ENCODE measurements at regions not wholly inside any gene's neighbourhood (a gene's known extent, or its start where the extent isn't known, plus 50 kb on each side); places are given as distances from the start of the nearest gene placed in this dataset.

DNA sequence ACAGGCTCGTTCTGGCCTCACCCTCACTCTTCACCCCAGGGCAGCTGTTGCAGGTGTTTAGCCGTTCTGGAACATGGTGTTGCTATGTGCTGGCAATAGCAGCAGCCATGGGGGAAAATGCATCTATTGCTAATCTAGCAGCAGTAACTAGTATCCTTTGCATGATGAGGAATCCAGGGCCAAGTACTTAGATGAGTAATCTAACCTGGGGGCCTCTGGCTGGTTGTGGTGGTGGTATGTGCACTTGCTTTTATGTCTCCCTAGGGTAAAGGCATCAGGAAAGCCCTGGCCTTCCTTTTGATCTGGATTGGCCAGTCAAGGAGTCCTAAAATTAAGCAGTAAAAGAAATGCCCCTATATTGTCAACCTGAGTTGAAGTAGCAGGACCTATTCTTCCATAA lies 594.5 kb upstream of the MAP3K7 start:
- Histone ChIP-seq H4K20me1 (ENCODE audit: control insufficient read depth, extremely low read depth, insufficient read depth, low read length) (no peaks in the 10 kb centered on the region), H3K4me3 (replicated peaks in 1 of 4; ENCODE audit: control extremely low read depth in 1 of 4, insufficient read depth in 1 of 4, low read depth in 3 of 4, low read length in 4 of 4) (no peak overlapping the region), H3K4me2 (ENCODE audit: extremely low read depth, insufficient read depth, low read length) (no peak overlapping the region), H2AFZ (ENCODE audit: low read length) (no peak overlapping the region), H3K4me1 (ENCODE audit: control insufficient read depth, extremely low read depth, insufficient read depth, low read length) (no peaks in the 10 kb centered on the region), H3K79me2 (ENCODE audit: control insufficient read depth, insufficient read depth, low read length) (no peaks in the 10 kb centered on the region), H3K27ac (ENCODE audit: insufficient read depth, low read length) (no peak overlapping the region), H3K27me3 (ENCODE audit: control insufficient read depth, insufficient read depth, low read length) (no peaks in the 10 kb centered on the region), H3K36me3 (ENCODE audit: control insufficient read depth, insufficient read depth, low read length) (no peaks in the 10 kb centered on the region), H3K9ac (ENCODE audit: insufficient read depth, low read length) (no peak overlapping the region), H3K9me3 (ENCODE audit: control insufficient read depth, insufficient read depth, low read depth, low read length) (no peaks in the 10 kb centered on the region)
- no peak for DNase-seq (ENCODE audit: low read depth in 2 of 2)
- TF ChIP-seq EZH2 (IDR thresholded peaks at IDR 0.05; ENCODE audit: low read length, missing control alignments): no peak
- TF ChIP-seq, protein P1, sequence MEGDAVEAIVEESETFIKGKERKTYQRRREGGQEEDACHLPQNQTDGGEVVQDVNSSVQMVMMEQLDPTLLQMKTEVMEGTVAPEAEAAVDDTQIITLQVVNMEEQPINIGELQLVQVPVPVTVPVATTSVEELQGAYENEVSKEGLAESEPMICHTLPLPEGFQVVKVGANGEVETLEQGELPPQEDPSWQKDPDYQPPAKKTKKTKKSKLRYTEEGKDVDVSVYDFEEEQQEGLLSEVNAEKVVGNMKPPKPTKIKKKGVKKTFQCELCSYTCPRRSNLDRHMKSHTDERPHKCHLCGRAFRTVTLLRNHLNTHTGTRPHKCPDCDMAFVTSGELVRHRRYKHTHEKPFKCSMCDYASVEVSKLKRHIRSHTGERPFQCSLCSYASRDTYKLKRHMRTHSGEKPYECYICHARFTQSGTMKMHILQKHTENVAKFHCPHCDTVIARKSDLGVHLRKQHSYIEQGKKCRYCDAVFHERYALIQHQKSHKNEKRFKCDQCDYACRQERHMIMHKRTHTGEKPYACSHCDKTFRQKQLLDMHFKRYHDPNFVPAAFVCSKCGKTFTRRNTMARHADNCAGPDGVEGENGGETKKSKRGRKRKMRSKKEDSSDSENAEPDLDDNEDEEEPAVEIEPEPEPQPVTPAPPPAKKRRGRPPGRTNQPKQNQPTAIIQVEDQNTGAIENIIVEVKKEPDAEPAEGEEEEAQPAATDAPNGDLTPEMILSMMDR (conservative IDR thresholded peaks at IDR 0.05 in 1 of 2, IDR thresholded peaks at IDR 0.05 in 1 of 2; ENCODE audit: low read depth in 1 of 2, low read length in 2 of 2): no peak

DNA sequence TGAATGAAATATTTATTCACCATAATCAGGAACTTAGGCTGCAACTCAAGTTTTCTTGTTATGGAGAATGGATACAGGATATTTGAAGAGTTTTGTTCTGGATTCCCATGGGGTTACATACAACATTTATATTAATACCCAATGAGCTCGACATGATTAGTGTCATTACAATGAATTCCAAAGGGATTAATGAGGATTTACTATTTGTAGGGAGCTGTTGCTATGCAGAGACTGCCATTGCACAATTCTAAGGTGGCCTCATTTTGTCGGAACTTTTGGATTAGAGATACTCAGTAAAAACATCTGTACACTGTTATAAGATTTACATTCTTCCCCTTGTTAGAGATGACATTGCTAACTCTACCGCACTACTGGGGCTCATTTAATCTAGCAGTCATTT lies 586.8 kb upstream of the MAP3K7 start:
- Histone ChIP-seq H3K79me2 (ENCODE audit: control insufficient read depth, insufficient read depth, low read length) (no peaks in the 10 kb centered on the region), H3K27ac (ENCODE audit: insufficient read depth, low read length) (no peak overlapping the region), H4K20me1 (ENCODE audit: control insufficient read depth, extremely low read depth, insufficient read depth, low read length) (no peaks in the 10 kb centered on the region), H3K4me1 (ENCODE audit: control insufficient read depth, extremely low read depth, insufficient read depth, low read length) (no peaks in the 10 kb centered on the region), H3K9me3 (ENCODE audit: control insufficient read depth, insufficient read depth, low read depth, low read length) (no peaks in the 10 kb centered on the region), H2AFZ (ENCODE audit: low read length) (no peak overlapping the region), H3K27me3 (ENCODE audit: control insufficient read depth, insufficient read depth, low read length) (no peaks in the 10 kb centered on the region), H3K4me2 (ENCODE audit: extremely low read depth, insufficient read depth, low read length) (no peak overlapping the region), H3K9ac (ENCODE audit: insufficient read depth, low read length) (no peak overlapping the region), H3K36me3 (ENCODE audit: control insufficient read depth, insufficient read depth, low read length) (no peaks in the 10 kb centered on the region), H3K4me3 (replicated peaks in 1 of 4; ENCODE audit: control extremely low read depth in 1 of 4, insufficient read depth in 1 of 4, low read depth in 3 of 4, low read length in 4 of 4) (no peak overlapping the region)
- TF ChIP-seq, protein P1 (conservative IDR thresholded peaks at IDR 0.05 in 1 of 2, IDR thresholded peaks at IDR 0.05 in 1 of 2; ENCODE audit: low read depth in 1 of 2, low read length in 2 of 2): no peak
- no peak for TF ChIP-seq EZH2 (IDR thresholded peaks at IDR 0.05; ENCODE audit: low read length, missing control alignments)
- no peak for DNase-seq (ENCODE audit: low read depth in 2 of 2)

DNA sequence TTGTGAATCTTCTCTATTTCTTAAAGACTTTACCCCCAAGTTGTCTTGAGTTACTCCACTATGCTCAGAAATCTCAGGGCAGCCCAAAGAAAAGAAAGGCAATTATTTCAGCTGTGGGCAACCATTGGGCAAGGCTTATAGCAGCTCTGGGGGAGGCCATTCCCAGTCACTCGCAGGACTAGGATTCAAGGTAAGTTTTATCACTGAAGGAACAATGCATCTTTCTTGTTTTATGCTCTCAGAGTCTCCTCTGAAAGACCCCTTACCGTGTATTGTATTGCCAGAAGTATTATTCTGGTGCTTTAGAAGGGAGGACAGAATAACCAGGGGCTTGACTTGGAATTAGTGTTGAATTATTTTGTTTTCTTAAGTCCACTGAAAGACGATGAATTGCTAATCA lies 586.3 kb upstream of the MAP3K7 start:
- H3K9ac ChIP-seq (ENCODE audit: insufficient read depth, low read length): no peak overlapping the region
- no peaks in the 10 kb centered on the region for H3K27me3 ChIP-seq (ENCODE audit: control insufficient read depth, insufficient read depth, low read length)
- DNase-seq (ENCODE audit: low read depth in 2 of 2): no peak
- TF ChIP-seq EZH2 (IDR thresholded peaks at IDR 0.05; ENCODE audit: low read length, missing control alignments): no peak
- TF ChIP-seq, protein P1 (conservative IDR thresholded peaks at IDR 0.05 in 1 of 2, IDR thresholded peaks at IDR 0.05 in 1 of 2; ENCODE audit: low read depth in 1 of 2, low read length in 2 of 2): no peak
- no peaks in the 10 kb centered on the region for H4K20me1 ChIP-seq (ENCODE audit: control insufficient read depth, extremely low read depth, insufficient read depth, low read length)
- no peak overlapping the region for H2AFZ ChIP-seq (ENCODE audit: low read length)
- no peak overlapping the region for H3K27ac ChIP-seq (ENCODE audit: insufficient read depth, low read length)
- no peaks in the 10 kb centered on the region for H3K36me3 ChIP-seq (ENCODE audit: control insufficient read depth, insufficient read depth, low read length)
- no peaks in the 10 kb centered on the region for H3K9me3 ChIP-seq (ENCODE audit: control insufficient read depth, insufficient read depth, low read depth, low read length)
- H3K79me2 ChIP-seq (ENCODE audit: control insufficient read depth, insufficient read depth, low read length): no peaks in the 10 kb centered on the region
- no peak overlapping the region for H3K4me2 ChIP-seq (ENCODE audit: extremely low read depth, insufficient read depth, low read length)
- H3K4me3 ChIP-seq (replicated peaks in 1 of 4; ENCODE audit: control extremely low read depth in 1 of 4, insufficient read depth in 1 of 4, low read depth in 3 of 4, low read length in 4 of 4): no peak overlapping the region
- H3K4me1 ChIP-seq (ENCODE audit: control insufficient read depth, extremely low read depth, insufficient read depth, low read length): no peaks in the 10 kb centered on the region

Measured in fibroblast of lung (primary cell).